ENCODE measurements at regions not wholly inside any gene's neighbourhood (a gene's known extent, or its start where the extent isn't known, plus 50 kb on each side); places are given as distances from the start of the nearest gene placed in this dataset.
"Not testable (repeated sequence)": the region's sequence is repeated elsewhere in the genome, so short reads cannot be mapped to it uniquely, and the experiment has no call there.

DNA sequence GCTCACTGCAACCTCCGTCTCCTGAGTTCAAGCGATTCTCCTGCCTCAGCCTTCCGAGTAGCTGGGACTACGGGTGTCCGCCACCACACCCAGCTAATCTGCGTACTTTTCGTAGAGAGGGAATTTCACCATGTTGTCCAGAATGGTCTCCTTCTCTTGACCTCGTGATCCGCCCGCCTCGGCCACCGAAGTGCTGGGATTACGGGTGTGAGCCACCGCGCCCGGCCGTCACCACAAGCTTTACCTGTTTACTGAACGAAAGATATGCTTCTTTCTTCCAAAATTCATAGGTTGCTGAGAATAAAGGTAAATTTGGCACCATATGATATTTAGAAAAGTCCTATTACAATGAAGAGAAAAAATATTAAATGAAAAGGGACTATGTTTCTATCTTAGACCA, 333.5 kb upstream of the EPHA6 start:
- Histone ChIP-seq H2AFZ (ENCODE audit: low read depth, low read length) (no peak overlapping the region), H3K27me3 (ENCODE audit: insufficient read depth, low read length) (no peaks in the 10 kb centered on the region), H4K20me1 (ENCODE audit: insufficient read depth, low read length) (no peaks in the 10 kb centered on the region), H3K4me2 (ENCODE audit: low read length) (no peak overlapping the region), H3K4me1 (ENCODE audit: insufficient read depth, low read length) (no peaks in the 10 kb centered on the region), H3K4me3 (ENCODE audit: insufficient read depth, low read depth, low read length) (no peak overlapping the region), H3K9me3 (ENCODE audit: insufficient read depth, low read depth, low read length) (peaks cover 5% of the 10 kb centered on the region), H3K79me2 (ENCODE audit: insufficient read depth, low read length) (no peaks in the 10 kb centered on the region), H3K36me3 (ENCODE audit: insufficient read depth, low read length) (no peaks in the 10 kb centered on the region), H3K9ac (ENCODE audit: low read length) (no peak overlapping the region), H3K27ac (ENCODE audit: low read depth, low read length) (no peak overlapping the region)
- Mint-ChIP-seq H3K36me3 (ENCODE audit: low read depth, unreplicated experiment) (no peaks in the 10 kb centered on the region), H3K9me3 (ENCODE audit: unreplicated experiment) (peaks cover 9% of the 10 kb centered on the region), H3K27me3 (ENCODE audit: low read depth, unreplicated experiment) (no peaks in the 10 kb centered on the region), H3K4me1 (ENCODE audit: low read depth, unreplicated experiment) (peaks cover 11% of the 10 kb centered on the region), H3K27ac (ENCODE audit: unreplicated experiment) (no peak overlapping the region), H3K4me3 (ENCODE audit: unreplicated experiment) (no peak overlapping the region)
- no peak for FAIRE-seq
- no peak for DNase-seq (ENCODE audit: low read depth)
- TF ChIP-seq, protein P1, sequence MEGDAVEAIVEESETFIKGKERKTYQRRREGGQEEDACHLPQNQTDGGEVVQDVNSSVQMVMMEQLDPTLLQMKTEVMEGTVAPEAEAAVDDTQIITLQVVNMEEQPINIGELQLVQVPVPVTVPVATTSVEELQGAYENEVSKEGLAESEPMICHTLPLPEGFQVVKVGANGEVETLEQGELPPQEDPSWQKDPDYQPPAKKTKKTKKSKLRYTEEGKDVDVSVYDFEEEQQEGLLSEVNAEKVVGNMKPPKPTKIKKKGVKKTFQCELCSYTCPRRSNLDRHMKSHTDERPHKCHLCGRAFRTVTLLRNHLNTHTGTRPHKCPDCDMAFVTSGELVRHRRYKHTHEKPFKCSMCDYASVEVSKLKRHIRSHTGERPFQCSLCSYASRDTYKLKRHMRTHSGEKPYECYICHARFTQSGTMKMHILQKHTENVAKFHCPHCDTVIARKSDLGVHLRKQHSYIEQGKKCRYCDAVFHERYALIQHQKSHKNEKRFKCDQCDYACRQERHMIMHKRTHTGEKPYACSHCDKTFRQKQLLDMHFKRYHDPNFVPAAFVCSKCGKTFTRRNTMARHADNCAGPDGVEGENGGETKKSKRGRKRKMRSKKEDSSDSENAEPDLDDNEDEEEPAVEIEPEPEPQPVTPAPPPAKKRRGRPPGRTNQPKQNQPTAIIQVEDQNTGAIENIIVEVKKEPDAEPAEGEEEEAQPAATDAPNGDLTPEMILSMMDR (IDR thresholded peaks at IDR 0.05; ENCODE audit: insufficient read depth, low read depth, low read length) = no peak
- TF ChIP-seq EZH2 (IDR thresholded peaks at IDR 0.05; ENCODE audit: insufficient read depth, low read length) = no peak

DNA sequence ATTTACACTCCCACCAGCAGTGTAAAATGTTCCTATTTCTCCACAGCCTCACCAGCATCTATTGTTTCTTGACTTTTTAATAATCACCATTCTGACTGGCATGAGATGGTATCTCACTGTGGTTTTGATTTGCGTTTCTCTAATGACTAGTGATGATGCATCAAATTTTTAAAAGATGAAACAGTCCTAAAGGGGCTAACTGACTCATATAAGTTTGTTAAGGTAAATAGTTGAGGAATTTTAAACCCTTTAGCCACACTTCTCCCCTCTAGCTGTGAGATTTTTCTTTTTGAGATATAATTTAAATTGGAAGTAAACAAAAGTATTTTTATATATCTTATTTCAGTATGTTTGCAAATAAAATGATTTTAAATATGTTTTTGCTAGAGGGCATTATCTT, 331.2 kb upstream of the EPHA6 start:
- H3K4me1 ChIP-seq (ENCODE audit: insufficient read depth, low read length); H4K20me1 ChIP-seq (ENCODE audit: insufficient read depth, low read length); H3K79me2 ChIP-seq (ENCODE audit: insufficient read depth, low read length); H3K36me3 ChIP-seq (ENCODE audit: insufficient read depth, low read length); H3K4me3 Mint-ChIP-seq (ENCODE audit: unreplicated experiment); H3K9me3 Mint-ChIP-seq (ENCODE audit: unreplicated experiment); H3K27me3 ChIP-seq (ENCODE audit: insufficient read depth, low read length); FAIRE-seq; H3K4me3 ChIP-seq (ENCODE audit: insufficient read depth, low read depth, low read length); H3K36me3 Mint-ChIP-seq (ENCODE audit: low read depth, unreplicated experiment); H3K9me3 ChIP-seq (ENCODE audit: insufficient read depth, low read depth, low read length); H3K9ac ChIP-seq (ENCODE audit: low read length); H3K4me2 ChIP-seq (ENCODE audit: low read length); H2AFZ ChIP-seq (ENCODE audit: low read depth, low read length); H3K27ac Mint-ChIP-seq (ENCODE audit: unreplicated experiment); H3K27me3 Mint-ChIP-seq (ENCODE audit: low read depth, unreplicated experiment): not testable (repeated sequence)
- peak overlapping the region; percentile 38 for H3K27ac ChIP-seq (ENCODE audit: low read depth, low read length)
- peak; percentile 20 for DNase-seq (ENCODE audit: low read depth)
- peaks cover 18% of the 10 kb centered on the region for H3K4me1 Mint-ChIP-seq (ENCODE audit: low read depth, unreplicated experiment)

DNA sequence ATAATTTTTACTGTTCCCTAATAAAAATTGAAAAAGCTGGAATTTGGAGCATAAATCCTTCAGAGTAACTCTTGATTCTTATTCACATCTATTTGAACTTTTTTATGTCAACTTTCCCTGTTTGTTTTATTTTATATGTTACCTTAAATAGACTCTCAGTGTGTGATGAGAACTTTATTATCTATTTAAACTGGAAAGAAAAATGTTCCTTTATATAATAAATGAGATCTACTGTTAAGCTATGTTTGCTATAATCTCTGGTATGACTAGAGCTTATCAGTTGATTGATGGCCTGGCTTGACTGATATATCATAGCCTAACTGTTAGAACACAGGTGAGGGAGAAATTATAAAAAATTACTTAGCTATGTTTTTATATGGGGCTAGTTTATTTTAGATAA, 330.6 kb upstream of the EPHA6 start:
- Histone ChIP-seq H3K79me2 (ENCODE audit: insufficient read depth, low read length) (no peaks in the 10 kb centered on the region), H3K9ac (ENCODE audit: low read length) (no peak overlapping the region), H2AFZ (ENCODE audit: low read depth, low read length) (no peak overlapping the region), H3K9me3 (ENCODE audit: insufficient read depth, low read depth, low read length) (peaks cover 5% of the 10 kb centered on the region), H3K4me1 (ENCODE audit: insufficient read depth, low read length) (no peaks in the 10 kb centered on the region), H3K36me3 (ENCODE audit: insufficient read depth, low read length) (no peaks in the 10 kb centered on the region), H3K4me3 (ENCODE audit: insufficient read depth, low read depth, low read length) (no peak overlapping the region), H3K4me2 (ENCODE audit: low read length) (no peak overlapping the region), H3K27ac (ENCODE audit: low read depth, low read length) (peak overlapping the region; percentile 38), H3K27me3 (ENCODE audit: insufficient read depth, low read length) (no peaks in the 10 kb centered on the region), H4K20me1 (ENCODE audit: insufficient read depth, low read length) (no peaks in the 10 kb centered on the region)
- H3K4me3 Mint-ChIP-seq (ENCODE audit: unreplicated experiment) = no peak overlapping the region
- H3K27ac Mint-ChIP-seq (ENCODE audit: unreplicated experiment) = peak overlapping the region; percentile 26
- H3K4me1 Mint-ChIP-seq (ENCODE audit: low read depth, unreplicated experiment) = peaks cover 13% of the 10 kb centered on the region
- H3K36me3 Mint-ChIP-seq (ENCODE audit: low read depth, unreplicated experiment) = no peaks in the 10 kb centered on the region
- TF ChIP-seq EZH2 (IDR thresholded peaks at IDR 0.05; ENCODE audit: insufficient read depth, low read length) = no peak
- TF ChIP-seq, protein P1 (IDR thresholded peaks at IDR 0.05; ENCODE audit: insufficient read depth, low read depth, low read length) = no peak
- peaks cover 9% of the 10 kb centered on the region for H3K9me3 Mint-ChIP-seq (ENCODE audit: unreplicated experiment)
- H3K27me3 Mint-ChIP-seq (ENCODE audit: low read depth, unreplicated experiment) = no peaks in the 10 kb centered on the region
- DNase-seq (ENCODE audit: low read depth) (no peak), FAIRE-seq (no peak)

Measured in astrocyte (in vitro differentiated cells and primary cell).